ENCODE measurements at regions not wholly inside any gene's neighbourhood (a gene's known extent, or its start where the extent isn't known, plus 50 kb on each side); places are given as distances from the start of the nearest gene placed in this dataset.
"Not testable (repeated sequence)": the region's sequence is repeated elsewhere in the genome, so short reads cannot be mapped to it uniquely, and the experiment has no call there.

GRCh38 chr16:26717826-26718225 lies 348.9 kb upstream of the C16orf82 start:
- Histone ChIP-seq H4K20me1 (ENCODE audit: insufficient read depth, low read length) (no peaks in the 10 kb centered on the region), H3K4me3 (ENCODE audit: low read length) (no peak overlapping the region), H3K4me1 (ENCODE audit: low read length) (no peaks in the 10 kb centered on the region), H3K4me2 (ENCODE audit: low read length) (no peak overlapping the region), H3K9me3 (ENCODE audit: insufficient read depth, low read length) (no peaks in the 10 kb centered on the region), H3K79me2 (ENCODE audit: low read length) (no peaks in the 10 kb centered on the region), H3K36me3 (replicated peaks; ENCODE audit: low read depth, low read length) (no peaks in the 10 kb centered on the region), H2AFZ (ENCODE audit: low read depth, low read length) (no peak overlapping the region), H3K9ac (ENCODE audit: low read length) (no peak overlapping the region), H3K27ac (ENCODE audit: low read length) (no peak overlapping the region), H3K27me3 (ENCODE audit: low read depth, low read length) (no peaks in the 10 kb centered on the region)
- TF ChIP-seq EZH2phosphoT487 (IDR thresholded peaks at IDR 0.05; ENCODE audit: low read depth) (no peak), CTCF (IDR thresholded peaks at IDR 0.05; ENCODE audit: low read depth, low read length) (no peak)

DNA sequence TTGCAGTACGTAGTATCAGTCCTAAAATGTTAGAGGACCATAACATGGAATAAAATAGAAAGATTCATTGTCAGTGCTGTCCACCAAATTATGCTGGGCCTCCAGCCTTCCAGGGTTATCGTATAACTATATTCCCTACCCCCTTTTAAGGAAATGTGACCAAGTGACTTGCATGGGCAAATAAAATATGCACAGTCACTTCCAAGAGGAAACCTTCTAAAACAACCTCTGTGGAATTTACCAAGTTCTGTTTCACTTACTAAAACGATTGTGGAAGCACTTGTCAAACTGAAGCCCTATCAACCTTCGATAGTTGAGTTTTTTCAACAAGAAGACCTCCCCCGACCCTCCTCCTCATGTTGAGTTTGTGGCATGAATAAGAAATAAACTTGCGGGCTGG lies 345.4 kb upstream of the C16orf82 start:
- Histone ChIP-seq H3K27ac (ENCODE audit: low read length) (no peak overlapping the region), H3K9ac (ENCODE audit: low read length) (no peak overlapping the region), H3K79me2 (ENCODE audit: low read length) (no peaks in the 10 kb centered on the region), H4K20me1 (ENCODE audit: insufficient read depth, low read length) (no peaks in the 10 kb centered on the region), H2AFZ (ENCODE audit: low read depth, low read length) (no peak overlapping the region), H3K4me1 (ENCODE audit: low read length) (no peaks in the 10 kb centered on the region), H3K4me3 (ENCODE audit: low read length) (no peak overlapping the region), H3K9me3 (ENCODE audit: insufficient read depth, low read length) (no peaks in the 10 kb centered on the region), H3K36me3 (replicated peaks; ENCODE audit: low read depth, low read length) (no peaks in the 10 kb centered on the region), H3K27me3 (ENCODE audit: low read depth, low read length) (no peaks in the 10 kb centered on the region), H3K4me2 (ENCODE audit: low read length) (no peak overlapping the region)
- TF ChIP-seq EZH2phosphoT487 (IDR thresholded peaks at IDR 0.05; ENCODE audit: low read depth) (no peak), CTCF (IDR thresholded peaks at IDR 0.05; ENCODE audit: low read depth, low read length) (no peak)

DNA sequence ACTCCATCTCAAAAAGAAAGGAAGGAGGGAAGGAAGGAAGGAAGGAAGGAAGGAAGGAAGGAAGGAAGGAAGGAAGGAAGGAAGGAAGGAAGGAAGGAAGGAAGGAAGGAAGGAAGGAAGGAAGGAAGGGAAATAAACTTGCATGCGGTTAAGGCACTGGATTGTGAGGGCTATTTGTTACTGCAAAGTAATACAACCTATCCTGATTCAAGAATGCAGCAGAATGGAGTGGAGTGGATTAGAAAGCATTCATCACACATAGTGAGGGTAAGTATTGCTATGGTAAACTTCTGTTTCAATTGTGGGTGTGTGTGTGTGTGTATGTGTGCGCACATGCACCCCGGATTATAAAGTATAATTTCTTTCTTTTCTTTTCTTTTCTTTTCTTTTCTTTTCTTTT lies 344.8 kb upstream of the C16orf82 start:
- H3K36me3 ChIP-seq (replicated peaks; ENCODE audit: low read depth, low read length); H3K9ac ChIP-seq (ENCODE audit: low read length); H3K4me2 ChIP-seq (ENCODE audit: low read length); H3K27me3 ChIP-seq (ENCODE audit: low read depth, low read length); H3K79me2 ChIP-seq (ENCODE audit: low read length); H3K4me1 ChIP-seq (ENCODE audit: low read length); H2AFZ ChIP-seq (ENCODE audit: low read depth, low read length); H4K20me1 ChIP-seq (ENCODE audit: insufficient read depth, low read length); H3K9me3 ChIP-seq (ENCODE audit: insufficient read depth, low read length); H3K4me3 ChIP-seq (ENCODE audit: low read length); H3K27ac ChIP-seq (ENCODE audit: low read length): not testable (repeated sequence)

DNA sequence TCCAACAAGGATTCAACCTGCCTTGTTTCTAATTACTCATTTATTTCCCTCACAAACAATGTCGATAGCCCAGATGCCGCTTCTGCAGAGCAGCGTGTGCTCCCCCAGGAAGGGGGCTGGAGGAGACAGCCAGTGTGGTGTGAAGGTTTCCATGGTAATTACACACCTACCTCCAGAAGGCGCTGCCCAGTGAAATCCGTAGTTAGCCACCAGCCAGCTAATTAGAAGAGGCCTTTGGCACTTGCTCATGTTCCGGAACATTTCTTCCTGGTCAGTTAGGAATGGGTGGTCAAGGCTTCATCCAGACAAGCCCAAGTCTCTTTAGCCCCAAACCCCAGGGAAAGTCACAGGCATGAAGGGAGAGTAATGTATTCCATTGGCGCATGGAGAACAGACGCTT lies 342.5 kb upstream of the C16orf82 start:
- Histone ChIP-seq H3K4me3 (ENCODE audit: low read length) (no peak overlapping the region), H3K9ac (ENCODE audit: low read length) (no peak overlapping the region)
- no peak for TF ChIP-seq CTCF (IDR thresholded peaks at IDR 0.05; ENCODE audit: low read depth, low read length)
- TF ChIP-seq EZH2phosphoT487 (IDR thresholded peaks at IDR 0.05; ENCODE audit: low read depth): no peak

DNA sequence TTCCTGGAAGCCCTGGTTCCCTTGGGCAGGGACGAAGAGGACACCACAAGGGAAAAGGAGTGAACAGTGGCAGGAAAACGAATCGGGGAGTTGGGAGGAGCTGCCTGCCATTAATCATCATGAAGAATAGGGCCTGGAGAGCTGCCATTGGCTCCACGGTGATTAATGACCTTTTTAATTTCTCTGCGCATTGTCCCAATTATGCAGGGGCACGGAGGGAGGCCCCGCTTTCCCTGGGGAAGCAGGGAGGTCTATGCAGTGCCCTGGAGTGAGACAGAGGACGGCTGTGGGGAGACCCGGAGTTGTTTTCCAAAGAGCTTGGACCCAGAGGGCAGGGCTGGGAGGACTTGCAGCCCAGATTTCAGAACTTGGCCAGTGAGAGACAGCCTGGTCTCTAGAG lies 338.9 kb upstream of the C16orf82 start:
- TF ChIP-seq CTCF (IDR thresholded peaks at IDR 0.05; ENCODE audit: low read depth, low read length) (no peak), EZH2phosphoT487 (IDR thresholded peaks at IDR 0.05; ENCODE audit: low read depth) (no peak)

More for the DNA sequence above, 342.5 kb upstream of the C16orf82 start:
- Histone ChIP-seq H3K27ac (ENCODE audit: low read length) (no peak overlapping the region), H3K36me3 (replicated peaks; ENCODE audit: low read depth, low read length) (no peaks in the 10 kb centered on the region), H3K9me3 (ENCODE audit: insufficient read depth, low read length) (no peaks in the 10 kb centered on the region), H3K4me1 (ENCODE audit: low read length) (no peaks in the 10 kb centered on the region), H3K27me3 (ENCODE audit: low read depth, low read length) (no peaks in the 10 kb centered on the region), H3K4me2 (ENCODE audit: low read length) (no peak overlapping the region), H4K20me1 (ENCODE audit: insufficient read depth, low read length) (no peaks in the 10 kb centered on the region), H2AFZ (ENCODE audit: low read depth, low read length) (no peak overlapping the region), H3K79me2 (ENCODE audit: low read length) (no peaks in the 10 kb centered on the region)

More for the DNA sequence above, 338.9 kb upstream of the C16orf82 start:
- Histone ChIP-seq H3K4me1 (ENCODE audit: low read length) (no peaks in the 10 kb centered on the region), H4K20me1 (ENCODE audit: insufficient read depth, low read length) (no peaks in the 10 kb centered on the region), H3K9ac (ENCODE audit: low read length) (no peak overlapping the region), H3K79me2 (ENCODE audit: low read length) (no peaks in the 10 kb centered on the region), H3K4me2 (ENCODE audit: low read length) (no peak overlapping the region), H3K9me3 (ENCODE audit: insufficient read depth, low read length) (no peaks in the 10 kb centered on the region), H3K4me3 (ENCODE audit: low read length) (no peak overlapping the region), H3K36me3 (replicated peaks; ENCODE audit: low read depth, low read length) (no peaks in the 10 kb centered on the region), H3K27ac (ENCODE audit: low read length) (no peak overlapping the region), H2AFZ (ENCODE audit: low read depth, low read length) (no peak overlapping the region), H3K27me3 (ENCODE audit: low read depth, low read length) (no peaks in the 10 kb centered on the region)

Data from OCI-LY3 (cell line).